AG09319 (cell line): ENCODE measurements at regions not wholly inside any gene's neighbourhood (a gene's known extent, or its start where the extent isn't known, plus 50 kb on each side); places are given as distances from the start of the nearest gene placed in this dataset.

Experiments used
- DNase-seq: peaks from one replicate; pipeline ENCODE4 v3.0.0-alpha.2; 2010; ENCODE audit warnings: low read depth; ENCODE audit errors: extremely low read depth
- CTCF ChIP-seq: IDR thresholded peaks from 2 replicates; pipeline ENCODE4 v1.5.1; 2011; ENCODE audit warnings: low read depth, mild to moderate bottlenecking, inconsistent platforms, low read length, moderate library complexity

GRCh38 chr10:125423569-125423968 is 259.4 kb downstream of the TEX36 start:
- no peak for DNase-seq
- TF ChIP-seq CTCF = no peak

GRCh38 chr10:125419831-125420230 is 259.5 kb upstream of the CTBP2 start:
- no peak for DNase-seq
- TF ChIP-seq CTCF = no peak

GRCh38 chr10:125419146-125419545 is 258.8 kb upstream of the CTBP2 start:
- no peak for DNase-seq
- TF ChIP-seq CTCF = no peak

GRCh38 chr10:125417605-125418004 is 257.2 kb upstream of the CTBP2 start:
- DNase-seq = no peak
- TF ChIP-seq CTCF = no peak

GRCh38 chr10:125415964-125416363 is 255.6 kb upstream of the CTBP2 start:
- TF ChIP-seq CTCF = no peak
- DNase-seq = no peak

- TF ChIP-seq CTCF = no peak
- no peak for DNase-seq
Measured at GRCh38 chr10:125415006-125415633, 254.8 kb upstream of the CTBP2 start.

- DNase-seq = no peak
- TF ChIP-seq CTCF = no peak
Measured at GRCh38 chr10:125411724-125412123, 251.4 kb upstream of the CTBP2 start.
